Muscle of arm (tissue), 1 donor: ENCODE measurements at regions not wholly inside any gene's neighbourhood (a gene's known extent, or its start where the extent isn't known, plus 50 kb on each side); places are given as distances from the start of the nearest gene placed in this dataset.
"Not testable (repeated sequence)": the region's sequence is repeated elsewhere in the genome, so short reads cannot be mapped to it uniquely, and the experiment has no call there.

Experiments used
- DNase-seq: peaks from one replicate; pipeline ENCODE4 v3.0.0-alpha.2; 2013

GRCh38 chr2:209049608-209050007 is 374.2 kb upstream of the MAP2 start:
- DNase-seq = no peak

- no peak for DNase-seq
Measured at GRCh38 chr2:209062210-209062609, 361.6 kb upstream of the MAP2 start.

GRCh38 chr2:209070262-209070661 is 353.6 kb upstream of the MAP2 start:
- DNase-seq = no peak

- DNase-seq = no peak
Measured at GRCh38 chr2:209073151-209073550, 350.7 kb upstream of the MAP2 start.

GRCh38 chr2:209074711-209075110 is 349.1 kb upstream of the MAP2 start:
- DNase-seq = no peak

GRCh38 chr2:209076151-209076550 is 347.7 kb upstream of the MAP2 start:
- DNase-seq = no peak

GRCh38 chr2:209086761-209087160 is 337.1 kb upstream of the MAP2 start:
- no peak for DNase-seq

- no peak for DNase-seq
Measured at GRCh38 chr2:209091056-209091455, 332.8 kb upstream of the MAP2 start.

- no peak for DNase-seq
Measured at GRCh38 chr2:209094221-209094620, 329.6 kb upstream of the MAP2 start.

GRCh38 chr2:209095432-209095831 is 328.4 kb upstream of the MAP2 start:
- DNase-seq = no peak

GRCh38 chr2:209097168-209097567 is 326.7 kb upstream of the MAP2 start:
- no peak for DNase-seq

GRCh38 chr2:209102319-209102718 is 321.5 kb upstream of the MAP2 start:
- no peak for DNase-seq

- DNase-seq = no peak
Measured at GRCh38 chr2:209113026-209113425, 310.8 kb upstream of the MAP2 start.

GRCh38 chr2:209114588-209115240 is 309.1 kb upstream of the MAP2 start:
- DNase-seq = no peak

- DNase-seq = peak; percentile 2
Measured at GRCh38 chr2:209121691-209122090, 302.2 kb upstream of the MAP2 start.

GRCh38 chr2:209125291-209125690 is 298.6 kb upstream of the MAP2 start:
- DNase-seq = no peak

GRCh38 chr2:209138079-209138478 is 285.8 kb upstream of the MAP2 start:
- DNase-seq = no peak

GRCh38 chr2:209141142-209141541 is 282.7 kb upstream of the MAP2 start:
- no peak for DNase-seq

- no peak for DNase-seq
Measured at GRCh38 chr2:209141818-209142217, 282.0 kb upstream of the MAP2 start.

- not testable (repeated sequence) for DNase-seq
Measured at GRCh38 chr2:209145220-209145691, 278.6 kb upstream of the MAP2 start.

GRCh38 chr2:209145941-209146681 is 277.7 kb upstream of the MAP2 start:
- no peak for DNase-seq

GRCh38 chr2:209146682-209147320 is 277.0 kb upstream of the MAP2 start:
- no peak for DNase-seq

- DNase-seq = no peak
Measured at GRCh38 chr2:209147981-209148380, 275.9 kb upstream of the MAP2 start.
